ENCODE measurements at regions not wholly inside any gene's neighbourhood (a gene's known extent, or its start where the extent isn't known, plus 50 kb on each side); places are given as distances from the start of the nearest gene placed in this dataset.

DNA sequence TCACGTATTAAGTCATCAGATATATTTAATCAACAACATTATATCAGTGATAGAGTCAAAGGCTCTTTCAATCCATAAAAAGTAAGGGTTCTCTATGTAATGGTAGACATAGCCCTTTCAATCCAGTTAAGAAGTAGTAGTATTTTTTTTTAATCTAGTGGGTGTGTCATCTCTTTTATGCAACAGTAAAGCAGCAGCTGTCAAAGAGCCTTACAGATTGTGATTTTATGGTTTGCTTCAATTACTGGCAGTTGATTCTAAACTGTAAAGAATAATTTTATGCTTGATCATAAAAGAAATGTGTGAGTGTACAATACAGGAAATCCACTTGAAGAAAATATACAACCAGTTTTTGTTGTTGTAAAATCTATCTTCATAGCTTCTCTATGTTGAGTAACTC is 902.6 kb upstream of the MBL2 start:
- POLR2A ChIA-PET: no interaction called here

More for the DNA sequence above, 902.6 kb upstream of the MBL2 start:
- RAD21 ChIA-PET (ENCODE audit: low non-redundant PET in 1 of 2, low total read pairs in 2 of 2, uncharacterized antibody in 2 of 2, unreplicated experiment in 2 of 2): no interaction called here
- Histone ChIP-seq H3K9me2 (ENCODE audit: insufficient read depth) (no peaks in the 10 kb centered on the region), H3K79me2 (ENCODE audit: insufficient read depth, low read length) (no peaks in the 10 kb centered on the region), H4K20me1 (ENCODE audit: insufficient read depth) (no peaks in the 10 kb centered on the region), H3K9ac (ENCODE audit: low read length) (no peak overlapping the region), H3K4me2 (ENCODE audit: low read length) (no peak overlapping the region), H3K36me3 (ENCODE audit: control insufficient read depth in 1 of 2, insufficient read depth in 2 of 2, low read length in 2 of 2) (no peaks in the 10 kb centered on the region), H2AFZ (ENCODE audit: low read depth, low read length, poor library complexity, severe bottlenecking) (no peak overlapping the region), H3K4me1 (ENCODE audit: control insufficient read depth in 1 of 2, insufficient read depth in 2 of 2, low read length in 2 of 2) (no peaks in the 10 kb centered on the region), H3K9me3 (ENCODE audit: control insufficient read depth in 1 of 2, insufficient read depth in 1 of 2, low read depth in 1 of 2, low read length in 2 of 2) (peaks cover 0 to 17% of the 10 kb centered on the region in 2 experiments; a peak in 2 of 4 replicates), H3K4me3 (replicated peaks in 1 of 2; ENCODE audit: low read depth in 1 of 2, low read length in 2 of 2) (no peak overlapping the region), H3K27ac (ENCODE audit: low read depth, low read length) (no peak overlapping the region), H3K27me3 (ENCODE audit: insufficient read depth, low read length) (no peaks in the 10 kb centered on the region)
- no peak for DNase-seq (ENCODE audit: low read depth, low spot score)
- TF ChIP-seq FOSL1 (IDR thresholded peaks at IDR 0.05; ENCODE audit: low read depth) (no peak), POLR2AphosphoS5 (IDR thresholded peaks at IDR 0.05; ENCODE audit: low read depth, low read length) (no peak), EGR1 (IDR thresholded peaks at IDR 0.05; ENCODE audit: low read depth) (no peak), SRF (IDR thresholded peaks at IDR 0.05; ENCODE audit: low read depth) (no peak), SIN3A (IDR thresholded peaks at IDR 0.05; ENCODE audit: low read depth) (no peak), RAD21 (IDR thresholded peaks at IDR 0.05; ENCODE audit: low read depth) (no peak), EZH2 (IDR thresholded peaks at IDR 0.05) (no peak), POLR2A (IDR thresholded peaks at IDR 0.05; ENCODE audit: borderline replicate concordance, extremely low read depth, insufficient read depth, insufficient read length) (no peak), SP1 (IDR thresholded peaks at IDR 0.05; ENCODE audit: low read depth) (no peak), ELF1 (IDR thresholded peaks at IDR 0.05; ENCODE audit: borderline replicate concordance, low read depth) (no peak), EZH2phosphoT487 (IDR thresholded peaks at IDR 0.05; ENCODE audit: borderline replicate concordance) (no peak), CEBPB (IDR thresholded peaks at IDR 0.05; ENCODE audit: low read depth) (no peak), CBX3 (IDR thresholded peaks at IDR 0.05; ENCODE audit: low read depth) (no peak), JUND (IDR thresholded peaks at IDR 0.05) (no peak), YY1 (IDR thresholded peaks at IDR 0.05; ENCODE audit: extremely low read depth, insufficient replicate concordance, low read depth, low read length) (no peak), ZNF274 (IDR thresholded peaks at IDR 0.05; ENCODE audit: low read depth, low read length) (no peak), TCF7L2 (IDR thresholded peaks at IDR 0.05; ENCODE audit: borderline replicate concordance, extremely low read depth, insufficient read depth, insufficient read length) (no peak)
- TF ChIP-seq, protein P1, sequence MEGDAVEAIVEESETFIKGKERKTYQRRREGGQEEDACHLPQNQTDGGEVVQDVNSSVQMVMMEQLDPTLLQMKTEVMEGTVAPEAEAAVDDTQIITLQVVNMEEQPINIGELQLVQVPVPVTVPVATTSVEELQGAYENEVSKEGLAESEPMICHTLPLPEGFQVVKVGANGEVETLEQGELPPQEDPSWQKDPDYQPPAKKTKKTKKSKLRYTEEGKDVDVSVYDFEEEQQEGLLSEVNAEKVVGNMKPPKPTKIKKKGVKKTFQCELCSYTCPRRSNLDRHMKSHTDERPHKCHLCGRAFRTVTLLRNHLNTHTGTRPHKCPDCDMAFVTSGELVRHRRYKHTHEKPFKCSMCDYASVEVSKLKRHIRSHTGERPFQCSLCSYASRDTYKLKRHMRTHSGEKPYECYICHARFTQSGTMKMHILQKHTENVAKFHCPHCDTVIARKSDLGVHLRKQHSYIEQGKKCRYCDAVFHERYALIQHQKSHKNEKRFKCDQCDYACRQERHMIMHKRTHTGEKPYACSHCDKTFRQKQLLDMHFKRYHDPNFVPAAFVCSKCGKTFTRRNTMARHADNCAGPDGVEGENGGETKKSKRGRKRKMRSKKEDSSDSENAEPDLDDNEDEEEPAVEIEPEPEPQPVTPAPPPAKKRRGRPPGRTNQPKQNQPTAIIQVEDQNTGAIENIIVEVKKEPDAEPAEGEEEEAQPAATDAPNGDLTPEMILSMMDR (IDR thresholded peaks at IDR 0.05 in 2 of 3, conservative IDR thresholded peaks at IDR 0.05 in 1 of 3; ENCODE audit: borderline replicate concordance in 1 of 3, insufficient read depth in 1 of 3, low read depth in 2 of 3, low read length in 2 of 3): no peak
- TF ChIP-seq, protein P2, sequence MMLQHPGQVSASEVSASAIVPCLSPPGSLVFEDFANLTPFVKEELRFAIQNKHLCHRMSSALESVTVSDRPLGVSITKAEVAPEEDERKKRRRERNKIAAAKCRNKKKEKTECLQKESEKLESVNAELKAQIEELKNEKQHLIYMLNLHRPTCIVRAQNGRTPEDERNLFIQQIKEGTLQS (IDR thresholded peaks at IDR 0.05): no peak
- TF ChIP-seq, protein P3, sequence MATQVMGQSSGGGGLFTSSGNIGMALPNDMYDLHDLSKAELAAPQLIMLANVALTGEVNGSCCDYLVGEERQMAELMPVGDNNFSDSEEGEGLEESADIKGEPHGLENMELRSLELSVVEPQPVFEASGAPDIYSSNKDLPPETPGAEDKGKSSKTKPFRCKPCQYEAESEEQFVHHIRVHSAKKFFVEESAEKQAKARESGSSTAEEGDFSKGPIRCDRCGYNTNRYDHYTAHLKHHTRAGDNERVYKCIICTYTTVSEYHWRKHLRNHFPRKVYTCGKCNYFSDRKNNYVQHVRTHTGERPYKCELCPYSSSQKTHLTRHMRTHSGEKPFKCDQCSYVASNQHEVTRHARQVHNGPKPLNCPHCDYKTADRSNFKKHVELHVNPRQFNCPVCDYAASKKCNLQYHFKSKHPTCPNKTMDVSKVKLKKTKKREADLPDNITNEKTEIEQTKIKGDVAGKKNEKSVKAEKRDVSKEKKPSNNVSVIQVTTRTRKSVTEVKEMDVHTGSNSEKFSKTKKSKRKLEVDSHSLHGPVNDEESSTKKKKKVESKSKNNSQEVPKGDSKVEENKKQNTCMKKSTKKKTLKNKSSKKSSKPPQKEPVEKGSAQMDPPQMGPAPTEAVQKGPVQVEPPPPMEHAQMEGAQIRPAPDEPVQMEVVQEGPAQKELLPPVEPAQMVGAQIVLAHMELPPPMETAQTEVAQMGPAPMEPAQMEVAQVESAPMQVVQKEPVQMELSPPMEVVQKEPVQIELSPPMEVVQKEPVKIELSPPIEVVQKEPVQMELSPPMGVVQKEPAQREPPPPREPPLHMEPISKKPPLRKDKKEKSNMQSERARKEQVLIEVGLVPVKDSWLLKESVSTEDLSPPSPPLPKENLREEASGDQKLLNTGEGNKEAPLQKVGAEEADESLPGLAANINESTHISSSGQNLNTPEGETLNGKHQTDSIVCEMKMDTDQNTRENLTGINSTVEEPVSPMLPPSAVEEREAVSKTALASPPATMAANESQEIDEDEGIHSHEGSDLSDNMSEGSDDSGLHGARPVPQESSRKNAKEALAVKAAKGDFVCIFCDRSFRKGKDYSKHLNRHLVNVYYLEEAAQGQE (IDR thresholded peaks at IDR 0.05; ENCODE audit: low read depth): no peak
- CTCF ChIA-PET: no interaction called here
- BruUV-seq (replicated peaks): no TSS peak
- intact Hi-C loops (cut with micrococcal nuclease): no loop called here
- ATAC-seq: no peak
